GM21390 (cell line): ENCODE measurements at regions not wholly inside any gene's neighbourhood (a gene's known extent, or its start where the extent isn't known, plus 50 kb on each side); places are given as distances from the start of the nearest gene placed in this dataset.

ENCODE experiments used
- ATAC-seq: cut with Tn5 transposase; IDR thresholded peaks from one replicate; pipeline ENCODE4 v1.9.1; 2021; ENCODE audit not compliant: unreplicated experiment

DNA sequence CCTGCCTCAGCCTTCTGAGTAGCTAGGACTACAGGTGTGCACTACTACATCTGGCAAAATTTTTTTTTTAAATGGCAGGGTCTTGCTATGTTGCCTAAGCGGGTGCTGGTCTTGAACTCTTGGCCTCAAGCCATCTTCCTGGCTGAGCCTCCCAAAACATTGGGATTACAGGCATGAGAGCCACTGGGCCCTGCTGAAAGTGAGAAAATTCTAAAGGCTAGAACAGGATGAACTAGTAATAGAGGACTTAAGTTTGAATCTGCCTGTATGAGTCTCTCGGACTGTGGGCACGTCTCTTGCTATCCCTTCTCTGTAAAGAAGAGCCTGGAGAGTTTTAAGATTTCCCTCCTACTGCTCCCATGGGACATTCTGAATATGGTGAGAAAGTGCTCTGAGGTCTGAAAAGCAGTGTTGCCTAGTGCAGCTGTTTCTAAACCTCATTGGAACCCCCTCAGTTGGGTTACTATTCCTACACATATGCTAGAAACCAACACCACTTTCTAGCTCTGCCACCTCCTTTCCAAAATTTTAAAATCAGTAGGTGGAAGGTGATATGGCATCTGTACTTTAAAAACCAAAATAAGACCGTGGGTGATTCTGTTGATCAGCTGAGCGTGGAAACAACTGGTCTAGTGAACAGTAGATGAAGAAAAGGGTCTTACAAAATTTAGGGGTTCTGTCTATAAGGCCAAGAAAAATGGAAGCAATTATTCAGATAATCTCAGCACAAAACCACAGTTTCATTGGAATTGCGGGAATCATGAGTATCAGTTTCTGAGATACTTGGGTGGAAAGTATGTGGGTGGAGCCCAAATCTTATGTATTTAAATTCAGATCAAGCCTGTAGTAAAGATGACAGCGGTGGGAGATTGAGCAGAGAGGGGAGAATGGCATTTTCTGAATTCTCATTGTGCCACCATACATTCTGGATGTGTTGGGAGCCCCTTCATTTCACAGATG lies 259.8 kb upstream of the CXCR4 start:
- no peak for ATAC-seq

DNA sequence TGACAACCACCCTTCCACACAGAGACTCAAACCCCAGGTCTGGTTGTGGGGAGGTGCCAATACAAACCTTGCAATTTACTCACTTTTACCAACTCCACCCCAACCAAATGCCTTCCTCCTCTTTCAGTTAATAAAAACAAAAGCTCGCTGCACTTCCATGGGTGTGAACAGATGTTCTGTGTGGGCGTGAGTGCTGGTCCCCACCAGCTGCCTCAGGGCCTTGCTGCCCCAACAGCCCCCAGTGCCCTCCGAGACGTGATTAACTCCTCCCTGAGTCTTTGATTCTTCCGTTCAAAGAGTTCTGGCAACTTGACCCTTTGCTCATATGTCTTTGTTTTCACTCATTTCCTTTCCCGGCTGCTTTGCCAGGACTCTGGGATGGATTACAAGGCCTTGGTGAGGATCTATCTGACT lies 258.9 kb upstream of the CXCR4 start:
- no peak for ATAC-seq

GRCh38 chr2:136376211-136376610 lies 258.3 kb upstream of the CXCR4 start:
- no peak for ATAC-seq

GRCh38 chr2:136375017-136375901 lies 257.3 kb upstream of the CXCR4 start:
- peak; percentile 55 for ATAC-seq

GRCh38 chr2:136373841-136374240 lies 255.9 kb upstream of the CXCR4 start:
- no peak for ATAC-seq

GRCh38 chr2:136373029-136373428 lies 255.1 kb upstream of the CXCR4 start:
- ATAC-seq, result no peak

GRCh38 chr2:136363900-136364299 lies 246.0 kb upstream of the CXCR4 start:
- no peak for ATAC-seq

DNA sequence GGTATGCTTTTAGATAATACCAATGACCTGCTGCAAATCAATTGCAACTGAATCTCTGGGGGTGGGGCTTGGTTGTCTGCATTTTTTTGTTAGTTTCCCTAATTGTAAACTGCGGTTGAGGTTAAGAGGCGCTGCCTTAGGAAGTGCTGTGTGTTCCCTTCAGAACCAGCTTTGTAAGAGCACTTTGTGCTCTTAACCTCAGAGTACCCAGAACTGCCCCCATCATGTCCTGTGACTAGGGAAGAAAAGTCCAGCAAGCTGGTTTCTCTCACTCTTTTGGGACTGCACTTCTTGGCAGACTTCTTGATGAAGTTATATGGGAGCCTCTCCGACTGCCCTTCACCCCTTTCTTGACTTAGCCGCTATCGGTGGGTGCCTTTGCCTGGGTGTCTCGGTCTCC lies 245.5 kb upstream of the CXCR4 start:
- ATAC-seq, result no peak

- ATAC-seq, result peak; percentile 96
Observed at GRCh38 chr2:136362676-136363390, 244.9 kb upstream of the CXCR4 start.

DNA sequence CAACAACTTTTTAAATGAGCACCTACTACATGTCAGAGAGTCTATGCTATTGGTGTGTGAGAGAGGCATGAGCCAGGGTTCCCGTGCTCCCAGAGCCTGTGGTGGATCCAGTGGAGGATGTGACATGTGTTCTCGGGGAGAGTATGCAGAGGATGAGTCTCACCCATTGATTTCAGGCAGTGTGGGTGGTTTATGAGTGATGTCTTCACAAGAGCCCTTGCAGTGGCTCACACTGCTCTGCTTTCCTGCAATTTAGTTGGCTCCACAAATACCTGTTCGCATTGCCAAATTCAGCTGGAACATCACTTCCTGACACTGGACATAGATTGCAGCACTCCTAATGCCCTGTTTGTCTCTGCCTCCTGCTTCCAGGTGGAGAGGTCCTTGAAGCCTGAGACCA lies 243.6 kb upstream of the CXCR4 start:
- ATAC-seq, result no peak

DNA sequence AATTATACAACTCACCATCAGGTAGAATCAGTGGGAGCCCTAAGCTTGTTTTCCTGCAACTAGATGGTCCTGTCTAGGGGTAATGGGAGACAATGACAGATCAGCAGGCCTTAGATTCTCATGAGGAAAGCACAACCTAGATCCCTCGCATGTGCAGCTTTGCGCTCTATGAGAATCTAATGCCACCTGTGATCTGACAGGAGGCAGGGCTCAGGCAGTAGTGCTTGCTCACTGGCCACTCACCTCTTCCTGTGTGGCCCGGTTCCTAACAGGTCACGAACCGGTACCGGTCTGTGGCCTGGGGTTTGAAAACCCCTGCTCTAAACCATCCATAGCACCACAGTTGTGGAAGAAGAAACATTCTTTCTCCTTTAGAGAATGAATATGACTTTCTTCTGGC lies 242.8 kb upstream of the CXCR4 start:
- no peak for ATAC-seq

- no peak for ATAC-seq
Observed at GRCh38 chr2:136359121-136359965, 241.4 kb upstream of the CXCR4 start.

GRCh38 chr2:136358576-136358975 lies 240.6 kb upstream of the CXCR4 start:
- ATAC-seq, result no peak

DNA sequence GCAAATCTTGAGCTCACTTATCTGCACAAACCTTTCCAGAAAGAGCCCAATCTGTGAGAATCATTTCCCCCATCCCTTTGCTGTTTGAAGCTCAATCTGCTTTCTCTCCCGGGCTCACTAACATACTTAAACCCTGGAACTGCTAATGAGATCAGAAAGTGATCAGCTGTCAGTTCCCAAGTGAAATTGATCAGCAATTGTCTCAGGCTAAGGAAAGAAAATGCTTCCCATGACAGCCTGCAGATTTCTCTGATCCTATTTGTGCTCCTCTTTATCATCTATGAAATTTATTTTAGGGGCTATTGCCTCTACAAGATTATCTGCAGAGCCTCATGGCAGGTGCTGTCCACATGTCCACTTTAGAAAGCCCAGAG lies 239.0 kb upstream of the CXCR4 start:
- ATAC-seq, result no peak

- ATAC-seq, result no peak
Observed at GRCh38 chr2:136356125-136357006, 238.4 kb upstream of the CXCR4 start.

DNA sequence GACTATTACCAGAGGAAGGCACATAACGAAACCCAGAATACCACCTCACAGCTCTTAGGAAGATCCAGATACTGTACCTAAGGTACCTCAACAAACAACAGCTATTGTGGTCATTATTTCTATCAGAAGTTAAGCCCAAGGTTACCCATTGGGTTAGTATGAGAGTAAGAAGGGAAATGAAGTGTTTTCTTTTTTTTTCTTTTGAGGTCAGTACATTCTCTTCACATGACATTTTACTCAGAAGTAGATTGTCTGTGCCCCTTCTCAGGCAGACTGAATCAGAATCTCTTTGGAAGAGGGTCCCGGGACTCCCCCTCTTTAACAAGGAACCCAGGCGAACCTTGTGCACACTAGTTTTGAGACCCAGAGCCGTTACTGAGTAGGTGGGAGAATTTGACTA lies 233.7 kb upstream of the CXCR4 start:
- no peak for ATAC-seq

GRCh38 chr2:136347981-136348380 lies 230.0 kb upstream of the CXCR4 start:
- ATAC-seq, result no peak

GRCh38 chr2:136344339-136344738 lies 226.4 kb upstream of the CXCR4 start:
- ATAC-seq, result no peak

DNA sequence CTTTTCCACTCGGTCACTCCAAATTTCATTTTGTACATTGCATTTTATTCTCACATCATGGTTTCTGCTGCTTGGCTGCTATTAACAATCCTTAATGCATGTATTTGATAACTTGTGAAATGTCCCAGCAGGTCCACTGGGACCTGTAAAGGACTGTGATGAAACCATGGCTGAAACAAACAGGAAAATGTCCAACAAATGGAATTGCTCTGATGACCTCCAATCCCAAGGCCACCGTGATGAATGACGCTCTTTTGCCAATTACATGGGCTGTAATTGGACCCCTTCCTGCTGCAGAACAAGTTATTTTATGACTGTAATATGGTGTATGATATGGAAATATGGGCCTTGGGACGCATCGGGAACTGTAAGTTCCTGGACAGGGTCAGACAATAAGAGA lies 224.2 kb upstream of the CXCR4 start:
- no peak for ATAC-seq
